Stimulated activated CD4-positive, alpha-beta T cell treated with anti-CD3 and anti-CD28 coated beads, TNF-alpha, amount 100 ng/mL, for 1 hour (primary cell): ENCODE measurements at regions not wholly inside any gene's neighbourhood (a gene's known extent, or its start where the extent isn't known, plus 50 kb on each side); places are given as distances from the start of the nearest gene placed in this dataset.

Experiments used
- DNase-seq, 3 donors: peaks; one replicate each; pipeline ENCODE4 v3.0.0-alpha.2; 2020; ENCODE audit warnings: low read depth in 3 of 3, low spot score in 1 of 3

DNA sequence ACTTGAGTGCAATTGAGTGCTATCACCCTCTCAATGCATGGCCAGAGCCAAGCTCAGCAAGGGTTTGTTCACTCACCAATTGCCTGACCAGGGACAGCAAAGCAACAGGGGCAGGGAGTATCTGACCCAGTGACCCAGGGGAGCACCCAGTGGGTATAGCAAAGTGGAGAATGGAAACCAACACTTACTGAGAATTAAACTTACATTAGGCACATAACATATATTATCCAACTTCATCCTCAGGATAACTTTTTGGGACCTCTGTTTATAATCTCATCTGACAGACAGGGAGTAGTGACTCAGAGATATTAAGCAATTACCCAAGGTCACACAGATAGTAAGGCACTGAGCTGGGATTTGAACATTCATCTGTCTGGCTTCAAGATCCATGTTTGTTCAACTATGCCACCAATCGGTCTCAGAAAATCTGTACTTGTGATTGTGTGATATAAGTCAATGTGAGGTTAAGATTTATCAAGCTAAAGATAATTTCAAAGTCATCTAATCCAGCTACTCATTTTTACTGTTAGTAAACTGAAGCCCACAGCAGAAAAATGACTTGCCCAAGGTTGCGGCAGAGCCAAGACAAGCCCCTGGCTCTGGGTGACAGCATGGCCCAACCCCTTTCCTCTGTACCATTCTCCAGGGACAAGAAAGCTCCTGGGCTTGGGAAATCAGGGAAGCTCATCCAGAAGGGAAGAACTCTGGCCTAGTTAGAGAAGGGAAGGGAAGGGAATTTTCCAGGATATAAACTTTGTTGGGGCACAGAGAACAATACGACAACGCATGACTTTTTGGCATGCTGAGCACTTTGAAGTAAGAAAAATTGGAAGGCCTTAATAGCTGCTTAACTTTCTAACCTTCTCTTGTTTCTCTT, 138.0 kb upstream of the SMAD3 start:
- DNase-seq, result no peak

DNA sequence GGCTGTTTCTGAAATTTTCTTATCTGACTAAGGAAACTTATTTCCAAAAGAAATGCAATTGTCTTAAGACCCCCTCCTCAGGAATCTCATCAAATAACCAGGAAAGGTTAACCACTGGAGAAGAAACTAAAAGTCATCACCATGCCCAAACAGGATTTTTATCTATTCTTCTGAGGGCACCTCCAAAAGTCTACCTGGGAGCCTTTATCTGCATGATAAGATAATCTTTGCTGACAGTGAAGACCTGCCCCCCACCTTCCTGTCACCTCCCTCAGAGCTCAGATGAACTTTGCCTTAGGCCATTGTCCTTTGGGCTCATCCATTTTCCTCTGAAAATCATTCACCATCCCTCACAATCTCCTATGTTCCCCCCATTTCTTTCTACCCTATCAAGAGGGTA, 137.3 kb upstream of the SMAD3 start:
- DNase-seq, result no peak

DNA sequence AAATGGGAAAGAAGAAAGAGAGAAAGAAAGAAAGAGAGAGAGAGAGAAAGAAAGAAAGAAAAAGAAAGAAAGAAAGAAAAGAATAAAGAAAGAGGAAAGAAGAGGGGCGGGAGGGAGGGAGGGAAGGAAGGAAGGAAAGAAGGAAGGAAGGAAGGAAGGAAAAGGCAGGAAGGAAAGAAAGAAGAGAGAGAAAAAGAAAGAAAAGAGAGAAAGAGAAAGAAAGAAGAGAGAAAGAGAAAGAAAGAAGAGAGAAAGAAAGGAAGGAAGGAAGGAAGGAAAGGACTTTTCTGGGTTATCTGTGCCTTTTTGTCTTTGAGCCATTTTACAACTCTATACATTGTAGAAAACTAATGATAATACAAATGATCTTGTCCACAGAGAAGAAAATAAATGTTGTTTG, 136.6 kb upstream of the SMAD3 start:
- DNase-seq, result no peak

DNA sequence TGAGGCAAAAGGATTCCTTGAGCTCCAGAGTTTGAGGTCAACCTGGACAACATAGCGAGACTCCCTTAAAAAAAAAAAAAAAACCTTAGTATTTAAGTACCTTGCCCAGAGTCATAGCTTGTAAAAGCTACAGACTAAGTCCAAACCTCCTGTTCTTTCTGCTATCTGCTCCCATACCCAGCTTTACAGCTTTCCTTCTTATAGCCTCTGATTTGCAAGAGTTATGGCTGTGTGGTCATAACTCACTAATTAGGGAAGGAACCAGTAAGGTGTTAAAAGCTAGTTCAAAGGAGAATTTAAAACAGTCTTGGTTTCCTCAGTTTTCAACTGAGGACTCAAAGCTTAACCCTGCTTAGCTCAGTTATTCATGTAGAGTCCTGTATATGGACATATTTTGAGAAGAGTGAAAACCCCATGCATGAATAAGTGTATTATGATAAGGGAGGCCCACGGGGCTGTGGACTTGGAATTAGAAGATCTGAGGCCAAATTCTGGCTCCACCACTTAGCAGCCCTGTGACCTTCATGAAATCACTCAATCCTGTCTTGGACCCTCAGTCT, 135.5 kb upstream of the SMAD3 start:
- no peak for DNase-seq

DNA sequence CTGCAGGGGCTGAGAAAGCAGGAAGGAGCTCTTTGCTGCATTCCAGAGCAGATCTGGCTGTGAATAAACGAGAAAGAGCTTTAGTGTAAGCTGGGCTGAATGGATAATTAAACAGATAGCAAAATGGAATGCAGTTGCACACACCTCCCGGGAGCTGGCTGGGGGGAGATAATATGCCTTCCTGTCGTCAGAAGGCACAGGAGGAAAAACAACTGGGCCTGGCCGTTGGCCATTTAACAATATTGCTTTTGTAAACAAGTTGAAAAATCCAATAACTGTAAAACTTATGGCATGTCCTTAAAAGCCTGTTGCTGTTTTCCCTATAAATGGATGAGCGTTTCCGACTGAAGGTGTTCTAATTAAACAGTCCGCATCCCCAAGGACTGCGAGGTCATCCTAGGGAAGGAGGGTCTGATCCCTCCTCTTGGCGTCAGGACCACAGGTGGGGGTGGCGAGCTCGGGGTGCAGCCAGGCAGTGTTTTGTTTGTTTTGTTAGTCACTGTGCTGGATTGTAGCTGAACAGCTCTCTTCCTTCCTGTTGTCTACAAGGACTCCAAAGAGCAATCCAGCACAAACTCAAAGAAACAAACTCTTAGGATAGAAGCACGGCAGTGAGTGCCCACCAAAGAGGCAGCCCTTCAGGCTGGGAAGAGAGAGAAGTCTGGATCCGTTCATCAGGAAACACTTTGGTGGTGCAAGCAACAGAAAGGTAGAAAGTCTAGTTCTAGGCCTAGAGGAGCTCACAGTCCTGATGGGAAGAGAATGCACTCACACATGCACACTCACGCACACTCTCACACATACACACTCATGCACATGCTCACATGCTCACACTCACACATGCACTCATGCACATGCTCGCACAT, 133.4 kb upstream of the SMAD3 start:
- DNase-seq, result no peak

DNA sequence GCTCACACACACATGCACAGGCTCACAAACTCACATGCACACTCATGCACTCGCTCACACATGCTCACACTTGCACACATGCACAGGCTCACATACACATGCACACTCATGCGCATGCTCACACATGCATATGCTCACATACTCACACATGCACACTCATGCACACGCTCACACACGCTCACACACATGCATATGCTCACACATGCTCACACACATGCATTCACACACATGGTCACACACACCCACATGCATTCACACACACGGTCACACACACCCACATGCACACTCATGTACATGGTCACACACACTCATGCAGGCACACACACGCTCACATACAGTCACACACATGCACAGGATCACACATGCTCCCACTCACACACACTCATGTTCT, 132.8 kb upstream of the SMAD3 start:
- DNase-seq, result no peak

DNA sequence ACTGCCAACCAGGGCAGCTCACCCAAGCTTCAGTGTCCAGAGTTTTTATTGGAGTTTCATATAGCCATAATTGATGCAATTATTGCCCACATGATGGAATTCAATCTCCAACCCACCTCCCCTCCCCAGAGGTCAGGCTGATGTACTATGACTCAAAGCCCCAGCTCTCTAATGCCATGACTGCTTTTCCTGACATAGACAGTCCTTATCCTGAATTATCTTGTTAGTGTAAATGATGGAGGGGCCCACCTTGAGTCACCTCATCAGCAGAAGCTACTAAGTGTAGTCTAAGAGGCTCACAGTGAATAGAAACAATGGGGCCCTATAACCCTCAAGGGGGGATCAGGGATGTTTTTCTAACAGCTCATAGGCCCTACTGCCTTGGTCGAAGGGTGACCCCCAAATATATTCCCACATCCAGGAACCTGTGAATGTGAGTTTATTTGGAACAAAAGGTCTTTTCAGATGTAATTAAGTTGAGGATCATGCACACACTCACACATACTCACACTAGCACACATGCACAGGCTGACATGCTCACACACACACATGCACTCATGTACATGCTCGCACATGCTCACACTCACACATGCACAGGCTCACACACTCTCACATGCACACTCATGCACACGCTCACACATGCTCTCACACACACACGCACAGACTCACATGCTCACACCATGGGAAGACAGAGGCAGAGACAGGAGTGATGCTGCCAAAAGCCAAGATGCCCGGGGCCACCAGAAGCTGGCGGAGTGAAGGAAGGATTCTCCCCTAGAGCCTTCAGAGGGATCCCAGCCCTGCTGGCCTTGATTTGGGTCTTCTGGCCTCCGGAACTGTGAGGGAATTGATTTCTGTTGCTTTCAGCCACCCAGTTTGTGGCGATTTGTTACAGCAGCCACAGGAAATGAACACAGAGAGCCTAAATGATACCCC, 131.2 kb upstream of the SMAD3 start:
- DNase-seq, result no peak

DNA sequence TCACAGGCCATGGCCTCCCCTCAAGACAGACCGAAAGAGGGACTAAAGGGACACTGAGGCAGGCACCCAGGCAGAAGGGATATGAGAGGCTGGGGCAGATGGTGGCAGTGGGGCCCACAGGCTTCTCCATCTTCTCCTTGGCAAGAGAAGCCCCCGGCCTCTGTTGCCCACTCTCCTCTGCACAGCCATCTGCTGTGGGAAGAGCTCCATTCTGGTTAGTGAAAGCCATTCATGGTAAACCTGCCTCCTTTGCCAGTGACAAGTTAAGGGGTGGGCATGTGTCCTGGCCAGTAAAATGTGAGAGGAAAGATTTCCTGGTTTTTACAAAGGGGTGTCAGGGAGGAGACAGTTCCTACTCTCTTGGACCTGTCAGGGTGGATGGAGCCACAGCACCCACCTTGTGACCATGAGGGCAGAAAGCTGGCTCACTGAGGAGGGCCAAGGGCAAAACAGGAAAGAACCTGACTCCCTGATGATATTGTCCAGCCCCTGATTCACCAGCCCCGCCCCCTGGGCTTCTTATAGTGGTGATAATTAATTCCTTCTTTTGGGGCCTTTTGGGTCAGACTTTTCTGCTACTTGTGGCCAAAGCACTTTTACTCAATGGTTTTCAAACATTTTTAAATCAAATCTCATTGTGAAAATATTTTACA, 130.4 kb upstream of the SMAD3 start:
- no peak for DNase-seq

DNA sequence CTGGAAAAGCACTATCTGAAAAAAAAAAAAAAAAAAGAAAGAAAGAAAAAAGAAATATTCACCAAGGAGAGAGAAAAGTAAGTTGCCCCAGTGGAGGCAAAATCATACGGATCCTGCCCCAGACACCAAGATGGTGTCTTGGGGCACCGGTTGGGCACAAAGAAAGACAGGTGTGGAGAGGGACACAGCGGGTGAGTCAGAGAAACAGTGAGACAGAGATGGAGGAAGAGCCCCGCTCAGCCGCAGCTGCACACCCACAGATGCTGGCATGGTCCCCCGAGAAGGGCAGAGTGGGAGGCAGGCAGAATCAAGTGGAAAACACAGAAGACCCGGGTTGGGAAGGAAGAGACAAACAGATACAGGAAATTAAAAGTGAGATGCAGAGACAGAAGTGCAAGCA, 129.7 kb upstream of the SMAD3 start:
- DNase-seq, result no peak

DNA sequence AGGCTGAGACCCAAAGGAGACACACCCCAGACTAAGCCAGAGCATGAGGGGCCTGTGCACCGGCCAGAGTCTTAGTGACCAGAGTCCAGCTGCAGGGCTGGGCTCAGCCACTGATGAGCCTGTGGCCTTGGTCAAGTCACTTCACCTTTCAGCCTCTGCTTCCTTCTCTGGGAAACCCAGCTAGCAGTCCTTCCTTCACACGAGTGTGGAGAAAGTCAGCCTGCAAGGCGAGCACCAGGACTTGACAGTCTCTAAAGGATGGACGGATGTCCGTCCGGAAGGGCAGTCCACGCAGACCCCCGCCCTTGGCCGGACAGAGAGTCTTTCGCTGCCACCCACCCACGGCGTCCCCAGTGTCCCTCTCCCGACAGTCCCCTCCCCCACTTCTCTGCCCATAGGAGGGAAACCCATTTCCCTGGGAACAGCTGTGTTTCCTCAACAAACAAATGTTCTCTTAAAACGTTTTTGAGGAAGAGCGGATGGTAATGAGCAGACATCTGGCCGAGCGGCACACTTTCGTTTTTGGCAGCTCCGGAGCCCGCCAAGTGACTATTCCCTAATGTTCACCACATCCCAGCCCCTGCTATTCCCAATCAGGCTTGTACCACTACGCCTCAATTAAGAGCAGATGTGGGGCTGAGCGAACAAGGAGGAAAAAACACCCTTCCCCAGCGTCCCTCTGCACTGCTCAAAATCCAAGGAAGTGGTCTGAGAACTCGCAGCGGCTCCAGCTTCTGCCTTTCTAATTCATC, 129.1 kb upstream of the SMAD3 start:
- DNase-seq, result no peak

DNA sequence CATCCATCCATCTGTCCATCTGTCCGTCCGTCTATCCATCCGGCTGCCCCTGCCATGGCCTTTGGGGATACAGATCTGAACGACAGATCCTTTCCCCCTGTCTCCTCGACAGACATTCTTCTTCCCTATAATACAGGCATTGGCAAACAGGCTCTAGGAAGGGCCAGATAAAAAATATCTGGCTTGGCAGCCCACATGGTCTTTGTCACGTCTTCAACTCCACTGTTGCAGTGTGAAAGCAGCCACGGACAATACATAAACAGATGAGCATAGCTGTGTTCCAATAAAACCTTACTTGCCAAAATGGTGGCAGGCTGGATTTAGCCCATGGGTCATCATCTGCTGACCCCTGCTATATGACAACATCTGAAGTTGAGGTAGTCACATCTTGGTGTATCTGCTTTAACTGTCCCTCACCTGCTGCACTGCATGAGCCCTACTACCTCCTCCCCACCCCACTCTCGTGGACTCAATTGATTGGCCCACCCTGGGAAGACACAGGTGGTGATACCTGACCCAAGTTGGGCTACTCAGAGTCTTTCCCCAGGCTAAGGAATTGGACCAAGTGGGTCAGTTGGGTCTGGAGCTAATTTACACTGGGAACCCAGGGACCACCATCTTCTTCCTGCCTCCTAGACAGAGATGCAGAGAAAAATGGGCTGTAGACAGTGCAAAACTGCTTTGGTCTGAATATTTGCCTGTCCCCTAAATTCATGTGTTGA, 128.4 kb upstream of the SMAD3 start:
- DNase-seq, result no peak

DNA sequence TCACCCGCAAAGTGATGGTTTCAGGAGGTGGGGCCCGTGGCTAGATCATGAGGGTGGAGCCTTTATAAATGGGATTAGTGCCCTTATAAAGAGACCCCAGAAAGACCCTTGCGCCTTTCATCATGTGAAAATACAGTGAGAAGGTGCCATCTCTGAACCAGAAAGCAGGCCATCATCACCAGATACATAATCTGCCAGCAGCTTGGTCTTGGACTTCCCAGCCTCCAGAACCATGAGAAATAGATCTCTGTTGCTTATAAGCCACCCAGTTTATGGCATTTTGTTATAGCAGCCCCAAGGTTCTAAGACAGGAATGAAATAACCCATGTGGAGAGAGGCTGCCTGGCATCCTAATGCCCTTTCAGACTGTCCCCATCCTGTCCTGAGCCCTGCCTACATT, 127.8 kb upstream of the SMAD3 start:
- DNase-seq, result no peak

DNA sequence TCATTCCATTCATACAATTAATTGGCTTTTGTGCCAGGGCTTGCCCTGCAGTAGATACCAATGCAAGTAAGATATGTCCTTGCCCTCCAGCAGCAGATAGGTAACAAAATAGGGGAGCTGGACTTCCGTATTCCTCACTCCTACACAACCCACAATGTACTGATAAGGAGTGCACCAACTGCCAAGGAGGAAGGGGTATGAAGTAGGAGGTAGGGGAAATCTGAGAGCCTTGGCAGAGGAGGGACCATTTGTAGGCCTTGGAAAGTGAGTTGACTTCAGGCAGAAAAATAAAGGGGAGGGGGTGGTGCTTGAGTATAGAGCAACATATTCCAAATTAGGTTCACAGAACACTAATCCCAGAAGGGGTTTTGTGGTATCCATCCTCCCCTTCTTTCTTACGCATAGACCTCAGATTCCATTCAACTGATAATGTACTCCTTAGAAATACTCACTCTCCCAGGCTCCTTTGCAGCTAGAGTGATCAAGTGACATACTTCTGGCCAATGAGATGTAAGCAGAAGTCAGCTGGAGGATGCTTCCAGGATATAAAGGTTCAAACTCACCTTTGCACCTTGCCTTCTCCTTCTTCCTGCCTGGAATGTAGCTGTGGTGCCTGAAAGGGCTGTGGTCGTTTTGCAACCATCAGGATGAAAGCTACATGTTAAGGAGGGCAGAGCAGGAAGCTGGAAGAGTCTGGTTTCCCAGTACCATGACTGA, 127.1 kb upstream of the SMAD3 start:
- no peak for DNase-seq

DNA sequence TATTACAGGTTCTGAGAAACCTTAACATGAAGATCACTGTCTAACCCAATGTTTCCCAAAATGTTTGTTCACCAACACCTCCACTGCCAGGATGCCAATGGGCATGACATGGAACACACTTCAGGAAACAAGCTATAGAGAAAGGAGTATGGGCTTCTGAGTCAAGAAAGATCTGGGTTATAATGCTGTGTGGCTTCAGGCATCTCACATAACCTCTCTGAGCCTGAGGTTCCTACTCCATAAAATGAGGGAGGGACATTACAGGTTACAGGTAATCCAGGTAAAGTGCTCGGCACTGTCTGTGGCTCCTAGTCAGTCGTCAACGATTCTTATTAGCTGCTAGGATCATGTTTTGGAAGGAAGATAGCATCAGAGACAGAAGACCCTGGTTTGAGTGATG, 126.4 kb upstream of the SMAD3 start:
- no peak for DNase-seq

DNA sequence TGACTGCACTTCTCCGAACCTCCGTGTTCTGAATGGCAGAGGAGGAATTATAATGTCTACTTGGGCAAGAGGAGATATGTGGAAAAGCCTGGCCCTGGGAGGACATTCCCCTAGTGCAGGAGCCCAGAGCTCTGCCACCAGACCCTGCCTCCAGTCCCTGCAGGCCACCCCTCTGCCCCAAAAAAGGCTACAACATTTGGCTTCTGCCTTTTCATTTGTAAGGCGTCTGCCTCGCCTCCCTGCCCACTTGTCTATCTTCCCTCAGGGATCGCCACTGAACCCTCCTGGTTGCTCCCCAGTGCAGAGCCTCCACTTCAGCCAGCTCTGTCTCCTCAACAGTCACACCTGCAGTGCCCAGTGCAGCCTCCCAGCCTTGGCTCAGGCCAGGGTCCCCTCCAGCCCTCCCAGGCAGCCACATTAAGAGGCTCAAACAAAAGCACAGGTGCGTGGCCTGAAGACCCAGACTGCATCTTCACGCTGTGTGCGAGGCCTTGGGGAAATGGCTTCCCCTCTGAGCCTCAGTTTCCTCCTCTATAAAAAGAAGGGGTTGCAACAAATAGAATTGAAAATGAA, 125.9 kb upstream of the SMAD3 start:
- DNase-seq, result no peak

DNA sequence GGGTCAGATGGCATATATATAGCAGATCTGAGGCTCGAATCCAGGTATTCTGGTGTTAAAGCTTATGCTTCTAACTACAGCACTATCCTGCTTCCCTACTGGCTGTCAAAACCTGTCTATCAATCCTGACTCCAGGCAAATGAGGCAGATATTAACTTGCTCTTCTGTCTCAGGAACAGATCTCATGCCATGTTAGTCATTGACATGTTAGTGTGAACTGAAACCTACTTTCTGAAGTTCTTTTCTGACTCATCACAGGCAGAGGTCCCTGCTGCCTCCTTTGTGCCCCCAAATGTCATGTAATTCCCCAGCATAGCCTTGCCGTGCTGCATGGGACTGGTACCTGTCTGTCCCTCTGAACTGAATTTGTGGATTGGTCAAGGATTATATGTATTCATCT, 125.0 kb upstream of the SMAD3 start:
- DNase-seq, result no peak

DNA sequence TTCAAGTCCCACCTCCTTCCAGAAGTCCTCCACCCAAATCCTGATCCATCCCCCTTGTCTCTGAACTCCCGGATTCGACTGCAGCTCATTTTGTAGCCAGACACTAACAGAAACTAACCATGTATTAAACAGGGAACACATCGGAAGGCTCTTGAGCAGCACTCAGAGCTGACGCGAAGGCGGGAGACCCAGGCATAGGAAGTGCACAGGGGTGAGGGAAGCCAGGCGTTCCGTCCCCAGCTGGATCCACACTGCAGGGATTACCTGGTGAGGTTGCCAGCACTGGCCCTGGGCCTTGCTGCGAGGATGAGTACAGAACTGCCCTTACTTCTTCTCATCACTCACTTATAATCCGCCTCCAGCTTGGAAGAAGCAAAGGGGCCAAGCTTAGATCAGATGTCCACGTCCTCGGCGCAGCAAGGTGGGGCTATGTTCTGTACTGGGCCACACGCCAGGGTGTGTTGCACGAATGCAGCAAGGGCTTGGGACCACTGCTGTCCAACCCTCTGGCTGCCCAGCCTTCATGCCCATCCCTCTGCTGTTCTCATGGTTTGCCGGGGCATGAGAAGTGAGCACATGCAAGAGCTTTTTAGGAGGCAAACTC, 124.2 kb upstream of the SMAD3 start:
- no peak for DNase-seq

DNA sequence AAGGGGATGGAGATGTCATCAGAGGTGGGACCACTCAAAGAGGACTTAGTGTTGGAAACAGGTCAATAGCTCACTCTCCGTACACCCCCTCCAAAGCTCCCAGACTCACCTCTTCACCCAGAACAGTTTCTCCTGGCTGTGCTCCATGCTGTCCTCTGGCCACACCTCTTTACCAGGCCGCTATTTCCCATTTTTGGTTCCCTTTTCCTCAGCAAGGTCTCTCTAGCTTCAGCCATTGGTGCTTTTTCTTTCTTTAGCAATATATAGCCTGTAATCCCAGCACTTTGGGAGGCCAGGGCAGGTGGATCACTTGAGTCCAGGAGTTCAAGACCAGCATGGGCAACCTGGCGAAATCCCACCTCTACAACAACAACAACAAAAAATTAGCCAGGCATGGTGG, 123.6 kb upstream of the SMAD3 start:
- DNase-seq, result no peak
